H1 (cell line): ENCODE measurements at regions not wholly inside any gene's neighbourhood (a gene's known extent, or its start where the extent isn't known, plus 50 kb on each side); places are given as distances from the start of the nearest gene placed in this dataset.

ENCODE experiments used
- CTCF ChIA-PET: fragments of 300-600 bp; sonication (Branson Sonifier 250); formaldehyde crosslinking; loops from one replicate; lab custom pipeline; 2021; ENCODE audit not compliant: partially characterized antibody; lab: Charles Lee
- POLR2A ChIA-PET: fragments of 300-600 bp; sonication (Branson Sonifier 250); formaldehyde crosslinking; loops from one replicate; lab custom pipeline; 2021; ENCODE audit warnings: inconsistent platforms; ENCODE audit not compliant: partially characterized antibody; lab: Charles Lee
- DNase-seq, 2 experiments: peaks; one replicate each; pipeline versions ENCODE4 v3.0.0 to v3.0.0-alpha.2; 2010 to 2022; ENCODE audit warnings: low spot score in 2 of 2, low read depth in 1 of 2, mixed read lengths in 1 of 2
- FAIRE-seq: peaks from 2 replicates; lab custom pipeline; 2011; peaks lifted over from hg19 to GRCh38; lab: Jason Lieb, UNC
- H2AFZ ChIP-seq: 2 replicates; pipeline ENCODE4 v1.8.1; 2012; ENCODE audit warnings: low read length, inconsistent platforms
- H2AK5ac ChIP-seq: 2 replicates; pipeline ENCODE4 v1.6.1; 2013; ENCODE audit warnings: low read depth, low read length
- H2BK120ac ChIP-seq: replicated peaks from 2 replicates; pipeline ENCODE3; 2013; ENCODE audit warnings: low read depth, low read length, inconsistent platforms
- H2BK12ac ChIP-seq: 2 replicates; pipeline ENCODE4 v1.6.1; 2013; ENCODE audit warnings: low read depth, low read length
- H2BK15ac ChIP-seq: 2 replicates; pipeline ENCODE4 v1.6.1; 2013; ENCODE audit warnings: low read length
- H2BK20ac ChIP-seq: 2 replicates; pipeline ENCODE4 v1.6.1; 2013; ENCODE audit warnings: low read length
- H2BK5ac ChIP-seq: 2 replicates; pipeline ENCODE4 v1.6.1; 2013; ENCODE audit warnings: low read depth, low read length
- H3K14ac ChIP-seq: 2 replicates; pipeline ENCODE4 v1.6.1; 2013; ENCODE audit warnings: inconsistent platforms; ENCODE audit not compliant: insufficient read length
- H3K18ac ChIP-seq: 2 replicates; pipeline ENCODE4 v1.6.1; 2013; ENCODE audit warnings: low read length; ENCODE audit errors: extremely low read depth
- H3K23ac ChIP-seq: 2 replicates; pipeline ENCODE4 v1.6.1; 2013; ENCODE audit warnings: inconsistent platforms; ENCODE audit not compliant: insufficient read length
- H3K23me2 ChIP-seq: 2 replicates; pipeline ENCODE4 v1.6.1; 2013; ENCODE audit warnings: low read depth, low read length
- H3K27ac ChIP-seq: 2 replicates; pipeline ENCODE4 v1.6.1; 2011; ENCODE audit warnings: low read depth, low read length, inconsistent platforms
- H3K27me3 ChIP-seq, 4 experiments: replicated peaks in 1 of 4; 1 replicate in 1 of 4; 2 replicates in 3 of 4; pipeline versions ENCODE4 v1.6.1 to v1.8.1; 2011 to 2013; ENCODE audit warnings: low read length in 3 of 4, mild to moderate bottlenecking in 3 of 4, inconsistent platforms in 2 of 4, mixed read lengths in 2 of 4, moderate library complexity in 1 of 4; ENCODE audit not compliant: control insufficient read depth in 3 of 4, insufficient read depth in 3 of 4; ENCODE audit errors: extremely low read depth in 1 of 4
- H3K36me3 ChIP-seq, 4 experiments: 2 replicates each; pipeline versions ENCODE4 v1.6.1 to v1.8.1; 2011 to 2013; ENCODE audit warnings: mild to moderate bottlenecking in 4 of 4, low read length in 3 of 4, moderate library complexity in 2 of 4, control low read depth in 1 of 4, inconsistent platforms in 1 of 4; ENCODE audit not compliant: insufficient read depth in 4 of 4, control insufficient read depth in 2 of 4
- H3K4ac ChIP-seq: replicated peaks from 2 replicates; pipeline ENCODE3; 2013; ENCODE audit warnings: low read length, low read depth, mixed read lengths, inconsistent platforms; ENCODE audit not compliant: insufficient read length
- H3K4me1 ChIP-seq, 4 experiments: replicated peaks in 1 of 4; 1 replicate in 1 of 4; 2 replicates in 3 of 4; pipeline versions ENCODE4 v1.6.1 to v1.8.1; 2011 to 2013; ENCODE audit warnings: low read length in 3 of 4, inconsistent platforms in 2 of 4, mixed read lengths in 1 of 4; ENCODE audit not compliant: insufficient read depth in 4 of 4, control insufficient read depth in 3 of 4
- H3K4me2 ChIP-seq, 2 experiments: 2 replicates each; pipeline versions ENCODE4 v1.6.1 to v1.8.1; 2011 to 2013; ENCODE audit warnings: low read depth in 2 of 2, low read length in 2 of 2, control low read depth in 1 of 2, inconsistent platforms in 1 of 2, mild to moderate bottlenecking in 1 of 2; ENCODE audit not compliant: insufficient read depth in 1 of 2
- H3K4me3 ChIP-seq, 4 experiments: fragments of 200-600, 300-600 bp in 1 of 4; sonication (generic), shearing (Covaris generic), sonication (Bioruptor Twin) in 1 of 4; 2 replicates each; pipeline versions ENCODE4 v1.5.1 to v1.8.1; 2011 to 2016; ENCODE audit warnings: low read length in 4 of 4, low read depth in 3 of 4, control low read depth in 2 of 4, inconsistent platforms in 2 of 4, mild to moderate bottlenecking in 2 of 4, mixed read lengths in 1 of 4, moderate library complexity in 1 of 4; ENCODE audit not compliant: insufficient read depth in 2 of 4; ENCODE audit errors: extremely low read depth in 1 of 4
- H3K56ac ChIP-seq: replicated peaks from 2 replicates; pipeline ENCODE3; 2013; ENCODE audit warnings: low read depth, mild to moderate bottlenecking, mixed read lengths, low read length, inconsistent platforms; ENCODE audit not compliant: insufficient read length
- H3K79me1 ChIP-seq: 2 replicates; pipeline ENCODE4 v1.6.1; 2013; ENCODE audit warnings: low read depth, low read length, control low read depth
- H3K79me2 ChIP-seq, 2 experiments: 2 replicates each; pipeline versions ENCODE4 v1.6.1 to v1.8.1; 2012 to 2013; ENCODE audit warnings: low read length in 2 of 2, mild to moderate bottlenecking in 2 of 2, inconsistent platforms in 1 of 2; ENCODE audit not compliant: insufficient read depth in 2 of 2, control insufficient read depth in 1 of 2
- H3K9ac ChIP-seq, 4 experiments: replicated peaks in 1 of 4; 1 replicate in 1 of 4; 2 replicates in 3 of 4; pipeline versions ENCODE4 v1.6.1 to v1.8.1; 2011 to 2013; ENCODE audit warnings: low read depth in 3 of 4, low read length in 3 of 4, control low read depth in 2 of 4, mild to moderate bottlenecking in 2 of 4, moderate library complexity in 2 of 4, inconsistent platforms in 1 of 4; ENCODE audit errors: extremely low read depth in 1 of 4
- H3K9me3 ChIP-seq, 2 experiments: 2 replicates each; pipeline versions ENCODE4 v1.6.1 to v1.8.1; 2012 to 2013; ENCODE audit warnings: mild to moderate bottlenecking in 2 of 2, moderate library complexity in 2 of 2, control low read depth in 1 of 2, inconsistent platforms in 1 of 2, low read depth in 1 of 2, low read length in 1 of 2, mixed read lengths in 1 of 2; ENCODE audit not compliant: insufficient read depth in 2 of 2
- H4K20me1 ChIP-seq, 2 experiments: replicated peaks in 1 of 2; 2 replicates each; pipeline versions ENCODE3 to v1.8.1; 2011 to 2013; ENCODE audit warnings: inconsistent platforms in 2 of 2, low read length in 2 of 2, mild to moderate bottlenecking in 1 of 2; ENCODE audit not compliant: insufficient read depth in 2 of 2, control insufficient read depth in 1 of 2
- H4K5ac ChIP-seq: 2 replicates; pipeline ENCODE4 v1.6.1; 2013; ENCODE audit warnings: low read length, low read depth, mixed read lengths, inconsistent platforms; ENCODE audit not compliant: insufficient read length
- H4K8ac ChIP-seq: 2 replicates; pipeline ENCODE4 v1.8.0; 2013; ENCODE audit warnings: mild to moderate bottlenecking, moderate library complexity, low read length, inconsistent platforms; ENCODE audit not compliant: insufficient read depth; ENCODE audit errors: extremely low read depth
- H4K91ac ChIP-seq: replicated peaks from 2 replicates; pipeline ENCODE3; 2013; ENCODE audit warnings: low read length, mixed read lengths, inconsistent platforms; ENCODE audit not compliant: insufficient read length
- CBX5 ChIP-seq: fragments of 300-800, 300-1000 bp; sonication (generic); IDR thresholded peaks from 2 replicates; pipeline ENCODE4 v1.7.1; 2016; ENCODE audit warnings: antibody characterized with exemption, low read length, low read depth
- CTCF ChIP-seq, 3 experiments: IDR thresholded peaks; 1 replicate in 2 of 3; 2 replicates in 1 of 3; pipeline versions ENCODE4 v1.5.1 to v1.6.1; 2011; ENCODE audit warnings: low read length in 3 of 3, mild to moderate bottlenecking in 3 of 3, inconsistent platforms in 2 of 3, low read depth in 1 of 3, moderate library complexity in 1 of 3; ENCODE audit not compliant: insufficient read depth in 1 of 3; ENCODE audit errors: control extremely low read depth in 1 of 3
- EP300 ChIP-seq, 2 experiments: IDR thresholded peaks; 1 replicate in 1 of 2; 2 replicates in 1 of 2; pipeline ENCODE4 v1.6.1; 2011 to 2012; ENCODE audit warnings: low read depth in 2 of 2, low read length in 2 of 2, mild to moderate bottlenecking in 2 of 2, borderline replicate concordance in 1 of 2, inconsistent platforms in 1 of 2, moderate library complexity in 1 of 2
- JUND ChIP-seq: IDR thresholded peaks from 2 replicates; pipeline ENCODE4 v1.6.1; 2011; ENCODE audit warnings: mild to moderate bottlenecking, improper control_type of control experiment, low read length
- KDM4A ChIP-seq: IDR thresholded peaks from one replicate; pipeline ENCODE4 v1.7.1; 2012; ENCODE audit warnings: low read depth, mild to moderate bottlenecking, moderate library complexity, low read length, inconsistent platforms; ENCODE audit not compliant: severe bottlenecking
- POLR2A ChIP-seq, 2 experiments: IDR thresholded peaks; 1 replicate in 1 of 2; 2 replicates in 1 of 2; pipeline ENCODE4 v1.6.1; 2011; ENCODE audit warnings: low read depth in 2 of 2, low read length in 2 of 2, mild to moderate bottlenecking in 2 of 2; ENCODE audit errors: control extremely low read depth in 1 of 2
- POLR2AphosphoS5 ChIP-seq: IDR thresholded peaks from 2 replicates; pipeline ENCODE4 v1.6.1; 2011; ENCODE audit warnings: low read depth, low read length
- POU5F1 ChIP-seq: IDR thresholded peaks from 2 replicates; pipeline ENCODE4 v1.6.1; 2011; ENCODE audit warnings: low read depth, mild to moderate bottlenecking, low read length, moderate library complexity
- SRF ChIP-seq: IDR thresholded peaks from 2 replicates; pipeline ENCODE4 v1.6.1; 2011; ENCODE audit warnings: mild to moderate bottlenecking, low read depth, low read length, moderate library complexity
- TAF1 ChIP-seq: IDR thresholded peaks from 2 replicates; pipeline ENCODE4 v1.6.1; 2011; ENCODE audit warnings: mild to moderate bottlenecking, low read depth, low read length
- TEAD4 ChIP-seq: IDR thresholded peaks from 2 replicates; pipeline ENCODE4 v1.6.1; 2012; ENCODE audit warnings: low read depth, low read length, inconsistent platforms, mixed read lengths
- YY1 ChIP-seq: IDR thresholded peaks from 2 replicates; pipeline ENCODE4 v1.6.1; 2011; ENCODE audit warnings: low read depth, mild to moderate bottlenecking, low read length
- WGBS, 2 experiments: shearing (Covaris generic) in 1 of 2; methylation state at CpG; one replicate each; pipeline versions ENCODE4 v1.1.6 to v1.1.7; 2013 to 2015; ENCODE audit warnings: low lambda C conversion rate in 2 of 2, mixed read lengths in 2 of 2, inconsistent platforms in 1 of 2, low coverage in 1 of 2, missing lambda C conversion rate in 1 of 2; ENCODE audit not compliant: insufficient replicate concordance in 2 of 2, insufficient coverage in 1 of 2, insufficient read length in 1 of 2; ENCODE audit errors: extremely low coverage in 1 of 2, missing lambda C conversion rate in 1 of 2; 5-methylcytosine and 5-hydroxymethylcytosine counted together

- DNase-seq = no peak
- no peaks in the 10 kb centered on the region for H3K79me2 ChIP-seq
- no peak for TF ChIP-seq SRF
- no peak for TF ChIP-seq POLR2AphosphoS5
- no peak for TF ChIP-seq CBX5
- TF ChIP-seq YY1 = no peak
- no peak for TF ChIP-seq POLR2A (IDR thresholded peaks at IDR 0.05; ENCODE audit: control extremely low read depth in 1 of 2, low read depth in 2 of 2, low read length in 2 of 2)
- no peak for TF ChIP-seq CTCF (IDR thresholded peaks at IDR 0.05; ENCODE audit: control extremely low read depth in 1 of 3, insufficient read depth in 1 of 3, low read depth in 1 of 3, low read length in 3 of 3)
- no peak for TF ChIP-seq KDM4A
- TF ChIP-seq TAF1 = no peak
- TF ChIP-seq TEAD4 = no peak
- no peak for TF ChIP-seq POU5F1
- no peak for TF ChIP-seq EP300 (IDR thresholded peaks at IDR 0.05; ENCODE audit: borderline replicate concordance in 1 of 2, low read depth in 2 of 2, low read length in 2 of 2)
- no peak for TF ChIP-seq JUND
These were observed 108.9 kb upstream of the EEF2KMT start for GRCh38 chr16:5206331-5206990.

More at GRCh38 chr16:5206331-5206990, 108.9 kb upstream of the EEF2KMT start:
- H2AFZ ChIP-seq = no peak overlapping the region
- no peaks in the 10 kb centered on the region for H3K79me1 ChIP-seq
- no peak overlapping the region for H4K8ac ChIP-seq
- H2BK5ac ChIP-seq = no peak overlapping the region
- H3K18ac ChIP-seq = no peak overlapping the region
- no peaks in the 10 kb centered on the region for H4K20me1 ChIP-seq
- H2AK5ac ChIP-seq = no peak overlapping the region
- FAIRE-seq = no peak
- no peak overlapping the region for H2BK120ac ChIP-seq
- H3K4me3 ChIP-seq = no peak overlapping the region
- no peak overlapping the region for H2BK15ac ChIP-seq
- H3K4ac ChIP-seq = no peak overlapping the region
- H3K56ac ChIP-seq = no peak overlapping the region
- H3K4me2 ChIP-seq = no peak overlapping the region
- ChIA-PET CTCF (interaction anchor here (1.1 kb wide), 1 partner anchor 175 kb away, joined by 3 read pairs; no protein-coding TSS in a partner anchor), POLR2A (no interaction called here)
- no peak overlapping the region for H4K5ac ChIP-seq
- H3K36me3 ChIP-seq = no peaks in the 10 kb centered on the region
- H4K91ac ChIP-seq = no peak overlapping the region
- no peak overlapping the region for H2BK12ac ChIP-seq
- no peak overlapping the region for H2BK20ac ChIP-seq
- no peaks in the 10 kb centered on the region; a peak in 1 of 7 replicates for H3K27me3 ChIP-seq
- H3K9ac ChIP-seq = no peak overlapping the region
- H3K27ac ChIP-seq = no peak overlapping the region
- H3K23me2 ChIP-seq = no peaks in the 10 kb centered on the region
- 90% methylated on average over 4 of the region's 4 CpGs; no CpG with 5 or more reads in 1 of the 2 experiments for WGBS, 2 experiments
- H3K14ac ChIP-seq = no peak overlapping the region
- no peak overlapping the region for H3K23ac ChIP-seq
- H3K4me1 ChIP-seq = no peaks in the 10 kb centered on the region
- peaks cover 4 to 8% of the 10 kb centered on the region in 2 experiments; a peak in 1 of 4 replicates for H3K9me3 ChIP-seq
